Mammary epithelial cell (primary cell): ENCODE measurements at regions not wholly inside any gene's neighbourhood (a gene's known extent, or its start where the extent isn't known, plus 50 kb on each side); places are given as distances from the start of the nearest gene placed in this dataset.

Source experiments
- CTCF ChIP-seq, 2 donors: IDR thresholded peaks in 1 of 2; conservative IDR thresholded peaks in 1 of 2; 2 replicates each; pipeline ENCODE4 v1.5.1; 2011 to 2012; ENCODE audit warnings: inconsistent platforms in 2 of 2, low read length in 2 of 2, mild to moderate bottlenecking in 2 of 2, control low read depth in 1 of 2, low read depth in 1 of 2; ENCODE audit not compliant: insufficient read depth in 1 of 2; ENCODE audit errors: extremely low read depth in 1 of 2
- EZH2 ChIP-seq: IDR thresholded peaks from 2 replicates; pipeline ENCODE4 v1.6.1; 2012; ENCODE audit warnings: low read length, inconsistent platforms, borderline replicate concordance

- TF ChIP-seq CTCF (conservative IDR thresholded peaks at IDR 0.05 in 1 of 2, IDR thresholded peaks at IDR 0.05 in 1 of 2; ENCODE audit: extremely low read depth in 1 of 2, insufficient read depth in 1 of 2, low read depth in 1 of 2, low read length in 2 of 2) (no peak), EZH2 (no peak)
Observed at GRCh38 chr5:3199962-3200755, 395.5 kb upstream of the IRX1 start.
